ENCODE measurements at regions not wholly inside any gene's neighbourhood (a gene's known extent, or its start where the extent isn't known, plus 50 kb on each side); places are given as distances from the start of the nearest gene placed in this dataset.
"Not testable (repeated sequence)": the region's sequence is repeated elsewhere in the genome, so short reads cannot be mapped to it uniquely, and the experiment has no call there.

- TF ChIP-seq, protein P1, sequence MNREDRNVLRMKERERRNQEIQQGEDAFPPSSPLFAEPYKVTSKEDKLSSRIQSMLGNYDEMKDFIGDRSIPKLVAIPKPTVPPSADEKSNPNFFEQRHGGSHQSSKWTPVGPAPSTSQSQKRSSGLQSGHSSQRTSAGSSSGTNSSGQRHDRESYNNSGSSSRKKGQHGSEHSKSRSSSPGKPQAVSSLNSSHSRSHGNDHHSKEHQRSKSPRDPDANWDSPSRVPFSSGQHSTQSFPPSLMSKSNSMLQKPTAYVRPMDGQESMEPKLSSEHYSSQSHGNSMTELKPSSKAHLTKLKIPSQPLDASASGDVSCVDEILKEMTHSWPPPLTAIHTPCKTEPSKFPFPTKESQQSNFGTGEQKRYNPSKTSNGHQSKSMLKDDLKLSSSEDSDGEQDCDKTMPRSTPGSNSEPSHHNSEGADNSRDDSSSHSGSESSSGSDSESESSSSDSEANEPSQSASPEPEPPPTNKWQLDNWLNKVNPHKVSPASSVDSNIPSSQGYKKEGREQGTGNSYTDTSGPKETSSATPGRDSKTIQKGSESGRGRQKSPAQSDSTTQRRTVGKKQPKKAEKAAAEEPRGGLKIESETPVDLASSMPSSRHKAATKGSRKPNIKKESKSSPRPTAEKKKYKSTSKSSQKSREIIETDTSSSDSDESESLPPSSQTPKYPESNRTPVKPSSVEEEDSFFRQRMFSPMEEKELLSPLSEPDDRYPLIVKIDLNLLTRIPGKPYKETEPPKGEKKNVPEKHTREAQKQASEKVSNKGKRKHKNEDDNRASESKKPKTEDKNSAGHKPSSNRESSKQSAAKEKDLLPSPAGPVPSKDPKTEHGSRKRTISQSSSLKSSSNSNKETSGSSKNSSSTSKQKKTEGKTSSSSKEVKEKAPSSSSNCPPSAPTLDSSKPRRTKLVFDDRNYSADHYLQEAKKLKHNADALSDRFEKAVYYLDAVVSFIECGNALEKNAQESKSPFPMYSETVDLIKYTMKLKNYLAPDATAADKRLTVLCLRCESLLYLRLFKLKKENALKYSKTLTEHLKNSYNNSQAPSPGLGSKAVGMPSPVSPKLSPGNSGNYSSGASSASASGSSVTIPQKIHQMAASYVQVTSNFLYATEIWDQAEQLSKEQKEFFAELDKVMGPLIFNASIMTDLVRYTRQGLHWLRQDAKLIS (CRISPR knock-in tag; IDR thresholded peaks at IDR 0.05; ENCODE audit: borderline replicate concordance), result not testable (repeated sequence)
- not testable (repeated sequence) for TF ChIP-seq ARID4B (CRISPR knock-in tag; IDR thresholded peaks at IDR 0.05; ENCODE audit: borderline replicate concordance); CTCF (IDR thresholded peaks at IDR 0.05); NR3C1 (CRISPR knock-in tag; conservative IDR thresholded peaks at IDR 0.05; ENCODE audit: low read depth); OVOL2 (CRISPR knock-in tag; IDR thresholded peaks at IDR 0.05; ENCODE audit: borderline replicate concordance)
- TF ChIP-seq, protein P2, sequence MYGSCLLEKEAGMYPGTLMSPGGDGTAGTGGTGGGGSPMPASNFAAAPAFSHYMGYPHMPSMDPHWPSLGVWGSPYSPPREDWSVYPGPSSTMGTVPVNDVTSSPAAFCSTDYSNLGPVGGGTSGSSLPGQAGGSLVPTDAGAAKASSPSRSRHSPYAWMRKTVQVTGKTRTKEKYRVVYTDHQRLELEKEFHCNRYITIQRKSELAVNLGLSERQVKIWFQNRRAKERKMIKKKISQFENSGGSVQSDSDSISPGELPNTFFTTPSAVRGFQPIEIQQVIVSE (CRISPR knock-in tag; IDR thresholded peaks at IDR 0.05; ENCODE audit: borderline replicate concordance), result not testable (repeated sequence)
These were observed 276.7 kb downstream of the CWH43 start for GRCh38 chr4:49262786-49263185.

Measured in WTC11 (cell line).